ENCODE measurements at regions not wholly inside any gene's neighbourhood (a gene's known extent, or its start where the extent isn't known, plus 50 kb on each side); places are given as distances from the start of the nearest gene placed in this dataset.

DNA sequence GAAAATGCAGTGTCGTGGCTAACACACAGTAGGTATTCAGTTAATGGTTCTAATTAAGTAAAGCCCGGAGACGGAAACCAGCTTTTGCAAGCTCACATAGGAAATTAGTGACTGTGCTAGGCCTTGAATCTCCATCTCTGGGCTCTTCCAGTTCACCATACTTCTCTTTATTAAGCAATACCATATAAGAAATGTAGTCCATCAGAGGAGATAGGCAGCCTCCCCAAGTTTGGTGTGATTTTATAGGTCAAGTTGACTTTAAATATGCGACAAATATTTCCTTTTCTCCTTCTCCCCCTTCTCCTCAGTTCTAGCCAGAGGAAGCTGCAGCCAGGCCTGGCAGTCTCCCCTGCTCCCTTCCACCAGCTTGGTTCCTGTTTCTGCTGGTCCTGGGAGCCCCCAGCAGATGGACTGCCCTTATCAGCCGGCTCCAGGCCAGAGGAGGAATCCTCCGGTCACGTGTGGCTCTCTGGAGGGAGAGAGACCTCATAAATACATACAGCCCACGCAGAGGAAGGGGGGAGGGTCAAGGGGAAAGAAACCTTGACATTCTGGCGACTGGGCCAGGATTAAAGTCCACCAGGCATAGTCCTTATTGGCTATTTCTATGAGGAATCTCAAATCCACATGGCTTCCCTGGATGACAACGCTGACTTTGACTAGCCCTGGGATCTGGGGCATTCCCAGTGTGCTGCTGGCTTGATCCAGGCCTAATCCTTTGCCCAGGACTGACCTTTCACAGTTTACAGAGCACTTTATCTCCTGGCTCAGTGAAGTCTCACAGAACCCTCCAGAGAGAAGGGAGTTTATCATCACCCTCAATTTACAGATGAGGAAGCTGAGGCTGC, 115.1 kb upstream of the JUN start:
- TF ChIP-seq EZH2 (IDR thresholded peaks at IDR 0.05; ENCODE audit: low read length) (no peak), CTCF (optimal IDR thresholded peaks at IDR 0.05 in 1 of 3, IDR thresholded peaks at IDR 0.05 in 1 of 3, conservative IDR thresholded peaks at IDR 0.05 in 1 of 3; ENCODE audit: extremely low read depth in 1 of 3, insufficient read depth in 2 of 3, low read length in 3 of 3) (no peak)
